ENCODE measurements at regions not wholly inside any gene's neighbourhood (a gene's known extent, or its start where the extent isn't known, plus 50 kb on each side); places are given as distances from the start of the nearest gene placed in this dataset.
A peak's percentile ranks its signal among the peaks of the same experiment; 100 is the strongest.
"Not testable (repeated sequence)": the region's sequence is repeated elsewhere in the genome, so short reads cannot be mapped to it uniquely, and the experiment has no call there.

DNA sequence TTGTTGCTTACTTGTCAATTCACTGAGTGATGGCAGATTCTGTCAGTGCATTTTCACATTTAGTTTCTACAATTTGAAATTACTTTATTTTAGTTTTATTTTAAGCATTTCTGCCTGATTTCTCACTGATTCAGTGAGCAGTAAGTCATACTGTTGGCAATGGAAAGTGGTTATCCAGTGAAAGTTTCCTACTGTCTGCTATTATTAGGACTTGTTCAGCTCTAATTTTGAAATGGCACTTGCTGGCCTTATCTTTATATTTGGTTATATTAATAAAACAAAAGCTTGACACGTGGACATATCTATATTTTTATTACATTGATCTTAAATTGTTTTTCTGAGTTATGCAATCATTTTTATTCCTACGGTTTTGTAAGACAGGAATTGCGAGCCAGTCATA is 871.8 kb upstream of the SLC35B3 start:
- H3K4me1 ChIP-seq (ENCODE audit: insufficient read depth, low read length, poor library complexity, severe bottlenecking): no peaks in the 10 kb centered on the region
- CTCF ChIA-PET: no interaction called here
- no peak for DNase-seq (ENCODE audit: low spot score)
- H3K36me3 ChIP-seq (ENCODE audit: insufficient read depth, low read length, poor library complexity, severe bottlenecking): no peaks in the 10 kb centered on the region
- H3K4me3 ChIP-seq (ENCODE audit: low read depth, low read length, poor library complexity, severe bottlenecking): no peak overlapping the region
- no peak overlapping the region for H3K27ac ChIP-seq (ENCODE audit: low read depth, low read length, poor library complexity, severe bottlenecking)
- H3K27me3 ChIP-seq (replicated peaks; ENCODE audit: insufficient read depth, low read depth, low read length, poor library complexity): no peaks in the 10 kb centered on the region
- TF ChIP-seq, protein P1, sequence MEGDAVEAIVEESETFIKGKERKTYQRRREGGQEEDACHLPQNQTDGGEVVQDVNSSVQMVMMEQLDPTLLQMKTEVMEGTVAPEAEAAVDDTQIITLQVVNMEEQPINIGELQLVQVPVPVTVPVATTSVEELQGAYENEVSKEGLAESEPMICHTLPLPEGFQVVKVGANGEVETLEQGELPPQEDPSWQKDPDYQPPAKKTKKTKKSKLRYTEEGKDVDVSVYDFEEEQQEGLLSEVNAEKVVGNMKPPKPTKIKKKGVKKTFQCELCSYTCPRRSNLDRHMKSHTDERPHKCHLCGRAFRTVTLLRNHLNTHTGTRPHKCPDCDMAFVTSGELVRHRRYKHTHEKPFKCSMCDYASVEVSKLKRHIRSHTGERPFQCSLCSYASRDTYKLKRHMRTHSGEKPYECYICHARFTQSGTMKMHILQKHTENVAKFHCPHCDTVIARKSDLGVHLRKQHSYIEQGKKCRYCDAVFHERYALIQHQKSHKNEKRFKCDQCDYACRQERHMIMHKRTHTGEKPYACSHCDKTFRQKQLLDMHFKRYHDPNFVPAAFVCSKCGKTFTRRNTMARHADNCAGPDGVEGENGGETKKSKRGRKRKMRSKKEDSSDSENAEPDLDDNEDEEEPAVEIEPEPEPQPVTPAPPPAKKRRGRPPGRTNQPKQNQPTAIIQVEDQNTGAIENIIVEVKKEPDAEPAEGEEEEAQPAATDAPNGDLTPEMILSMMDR (conservative IDR thresholded peaks at IDR 0.05; ENCODE audit: low read depth, low read length): no peak
- no peak for TF ChIP-seq EZH2 (IDR thresholded peaks at IDR 0.05; ENCODE audit: borderline replicate concordance, low read depth, low read length, poor library complexity, severe bottlenecking)
- BruUV-seq (replicated peaks): no TSS peak
- no peaks in the 10 kb centered on the region for H3K9me3 ChIP-seq (ENCODE audit: low read depth, low read length, poor library complexity, severe bottlenecking)
- intact Hi-C loops (cut with micrococcal nuclease; ENCODE audit: unreplicated experiment): no loop called here
- POLR2A ChIA-PET (ENCODE audit: low non-redundant PET): interaction anchor here (0.8 kb wide), 1 partner anchor 1258 kb away, joined by 3 read pairs; no protein-coding TSS in a partner anchor

DNA sequence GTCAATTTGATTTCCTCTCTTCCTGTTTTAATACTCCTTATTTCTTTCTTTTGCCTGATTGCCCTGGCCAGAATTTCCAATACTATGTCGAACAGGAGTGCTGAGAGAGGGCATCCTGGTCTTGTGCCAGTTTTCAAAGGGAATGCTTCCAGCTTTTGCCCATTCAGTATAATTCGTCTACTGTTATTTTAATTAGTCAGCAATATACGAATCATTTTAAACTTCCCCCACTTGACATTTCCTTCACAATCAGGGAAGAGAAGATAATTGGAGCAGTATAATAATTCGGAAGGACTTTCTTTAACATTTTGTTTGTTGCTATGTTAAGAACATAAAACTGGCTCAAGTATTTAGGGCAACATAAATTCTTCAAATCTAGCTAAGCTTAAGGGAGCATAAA is 860.3 kb upstream of the SLC35B3 start:
- CTCF ChIA-PET: no interaction called here
- no TSS peak for BruUV-seq (replicated peaks)
- Histone ChIP-seq H3K9me3 (ENCODE audit: low read depth, low read length, poor library complexity, severe bottlenecking) (no peaks in the 10 kb centered on the region), H3K4me1 (ENCODE audit: insufficient read depth, low read length, poor library complexity, severe bottlenecking) (peaks cover 32% of the 10 kb centered on the region), H3K4me3 (ENCODE audit: low read depth, low read length, poor library complexity, severe bottlenecking) (no peak overlapping the region), H3K27me3 (replicated peaks; ENCODE audit: insufficient read depth, low read depth, low read length, poor library complexity) (no peaks in the 10 kb centered on the region), H3K36me3 (ENCODE audit: insufficient read depth, low read length, poor library complexity, severe bottlenecking) (no peaks in the 10 kb centered on the region), H3K27ac (ENCODE audit: low read depth, low read length, poor library complexity, severe bottlenecking) (no peak overlapping the region)
- no peak for DNase-seq (ENCODE audit: low spot score)
- POLR2A ChIA-PET (ENCODE audit: low non-redundant PET): no interaction called here
- intact Hi-C loops (cut with micrococcal nuclease; ENCODE audit: unreplicated experiment): no loop called here
- TF ChIP-seq, protein P1 (conservative IDR thresholded peaks at IDR 0.05; ENCODE audit: low read depth, low read length): no peak
- TF ChIP-seq EZH2 (IDR thresholded peaks at IDR 0.05; ENCODE audit: borderline replicate concordance, low read depth, low read length, poor library complexity, severe bottlenecking): no peak

DNA sequence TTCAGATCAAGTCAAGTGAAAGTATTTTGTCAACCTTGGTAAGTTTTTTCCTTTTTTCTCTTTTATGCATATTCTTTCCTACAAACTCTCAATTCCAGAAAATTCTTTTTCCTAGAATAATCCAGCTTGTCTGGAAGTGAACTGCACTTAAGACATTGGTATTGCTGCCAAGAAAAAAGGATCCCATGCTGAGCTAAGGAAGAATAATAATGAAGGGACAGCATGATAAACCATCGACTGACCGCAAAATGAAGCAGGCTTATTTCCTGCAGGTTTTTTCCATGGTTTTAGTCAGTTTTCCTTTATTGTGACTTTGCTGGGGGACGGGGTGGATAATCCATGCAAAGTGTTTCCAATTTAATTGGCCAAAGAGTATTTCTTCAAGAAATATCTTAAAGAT is 857.6 kb upstream of the SLC35B3 start:
- POLR2A ChIA-PET (ENCODE audit: low non-redundant PET): no interaction called here
- no TSS peak for BruUV-seq (replicated peaks)
- peak; percentile 88 for DNase-seq (ENCODE audit: low spot score)

DNA sequence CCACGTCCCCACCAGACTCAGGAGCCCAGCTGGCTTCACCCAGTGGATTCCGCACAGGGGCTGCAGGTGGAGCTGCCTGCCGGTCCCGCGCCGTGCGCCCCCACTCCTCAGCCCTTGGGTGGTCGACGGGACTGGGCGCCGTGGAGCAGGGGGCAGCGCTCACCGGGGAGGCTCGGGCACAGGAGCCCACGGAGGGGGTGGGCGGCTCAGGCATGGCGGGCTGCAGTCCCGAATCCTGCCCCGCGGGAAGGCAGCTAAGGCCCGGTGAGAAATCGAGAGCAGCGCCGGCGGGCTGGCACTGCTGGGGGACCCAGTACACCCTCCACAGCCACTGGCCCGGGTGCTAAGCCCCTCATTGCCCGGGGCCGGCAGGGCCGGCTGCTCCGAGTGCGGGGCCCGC is 855.0 kb upstream of the SLC35B3 start:
- H3K36me3 ChIP-seq (ENCODE audit: insufficient read depth, low read length, poor library complexity, severe bottlenecking); POLR2A ChIA-PET (ENCODE audit: low non-redundant PET); H3K27me3 ChIP-seq (replicated peaks; ENCODE audit: insufficient read depth, low read depth, low read length, poor library complexity); H3K9me3 ChIP-seq (ENCODE audit: low read depth, low read length, poor library complexity, severe bottlenecking); H3K4me3 ChIP-seq (ENCODE audit: low read depth, low read length, poor library complexity, severe bottlenecking); BruUV-seq (replicated peaks); CTCF ChIA-PET; H3K27ac ChIP-seq (ENCODE audit: low read depth, low read length, poor library complexity, severe bottlenecking); DNase-seq (ENCODE audit: low spot score); intact Hi-C loops (cut with micrococcal nuclease; ENCODE audit: unreplicated experiment): not testable (repeated sequence)
- peaks cover 26% of the 10 kb centered on the region for H3K4me1 ChIP-seq (ENCODE audit: insufficient read depth, low read length, poor library complexity, severe bottlenecking)

More for the DNA sequence above, 857.6 kb upstream of the SLC35B3 start:
- H3K27me3 ChIP-seq (replicated peaks; ENCODE audit: insufficient read depth, low read depth, low read length, poor library complexity): no peaks in the 10 kb centered on the region
- CTCF ChIA-PET: no interaction called here
- no peak overlapping the region for H3K27ac ChIP-seq (ENCODE audit: low read depth, low read length, poor library complexity, severe bottlenecking)
- no peak for TF ChIP-seq EZH2 (IDR thresholded peaks at IDR 0.05; ENCODE audit: borderline replicate concordance, low read depth, low read length, poor library complexity, severe bottlenecking)
- TF ChIP-seq, protein P1 (conservative IDR thresholded peaks at IDR 0.05; ENCODE audit: low read depth, low read length): no peak
- no peaks in the 10 kb centered on the region for H3K36me3 ChIP-seq (ENCODE audit: insufficient read depth, low read length, poor library complexity, severe bottlenecking)
- H3K4me3 ChIP-seq (ENCODE audit: low read depth, low read length, poor library complexity, severe bottlenecking): no peak overlapping the region
- no peaks in the 10 kb centered on the region for H3K9me3 ChIP-seq (ENCODE audit: low read depth, low read length, poor library complexity, severe bottlenecking)
- peaks cover 32% of the 10 kb centered on the region for H3K4me1 ChIP-seq (ENCODE audit: insufficient read depth, low read length, poor library complexity, severe bottlenecking)
- intact Hi-C loops (cut with micrococcal nuclease; ENCODE audit: unreplicated experiment): no loop called here

Measured in A673 (cell line).